Neural cell (in vitro differentiated cells): ENCODE measurements at regions not wholly inside any gene's neighbourhood (a gene's known extent, or its start where the extent isn't known, plus 50 kb on each side); places are given as distances from the start of the nearest gene placed in this dataset.

Source experiments
- H2AFZ ChIP-seq: fragments of 200-600, 300-800 bp; sonication (generic), shearing (Covaris generic); 2 replicates; pipeline ENCODE4 v1.6.0; 2014; ENCODE audit warnings: low read depth, mild to moderate bottlenecking, antibody characterized with exemption, low read length, moderate library complexity
- H3F3A ChIP-seq: fragments of 200-600 bp; shearing (Covaris generic); 2 replicates; pipeline ENCODE4 v1.6.1; 2016; ENCODE audit warnings: mild to moderate bottlenecking, moderate library complexity, mixed read lengths, antibody characterized with exemption, low read length; ENCODE audit not compliant: insufficient read depth, poor library complexity, severe bottlenecking
- H3K27ac ChIP-seq: fragments of 200-600, 300-800 bp; sonication (generic), shearing (Covaris generic); 2 replicates; pipeline ENCODE4 v1.5.1; 2014; ENCODE audit warnings: mild to moderate bottlenecking, low read length, moderate library complexity
- H3K27me3 ChIP-seq: fragments of 300-800, 200-600 bp; sonication (generic), shearing (Covaris generic); 2 replicates; pipeline ENCODE4 v1.6.0; 2014; ENCODE audit warnings: mild to moderate bottlenecking, low read depth, low read length, moderate library complexity; ENCODE audit not compliant: insufficient read depth
- H3K36me3 ChIP-seq: fragments of 300-800, 200-600 bp; sonication (generic), shearing (Covaris generic); 2 replicates; pipeline ENCODE4 v1.5.1; 2014; ENCODE audit warnings: mild to moderate bottlenecking, antibody characterized with exemption, low read length, moderate library complexity; ENCODE audit not compliant: insufficient read depth
- H3K4me2 ChIP-seq: fragments of 300-800, 200-600 bp; sonication (generic), shearing (Covaris generic); 2 replicates; pipeline ENCODE4 v1.6.0; 2014; ENCODE audit warnings: mild to moderate bottlenecking, low read length
- H3K4me3 ChIP-seq: fragments of 300-800, 200-600 bp; sonication (generic), shearing (Covaris generic); 2 replicates; pipeline ENCODE4 v1.5.1; 2014; ENCODE audit warnings: mild to moderate bottlenecking, low read length, moderate library complexity
- H3K79me2 ChIP-seq: fragments of 200-600 bp; shearing (Covaris generic); replicated peaks from 2 replicates; pipeline ENCODE4 v1.6.0; 2014; ENCODE audit warnings: mild to moderate bottlenecking, low read length, moderate library complexity; ENCODE audit not compliant: insufficient read depth
- H3K9ac ChIP-seq: fragments of 300-800, 200-600 bp; sonication (generic), shearing (Covaris generic); 2 replicates; pipeline ENCODE4 v1.6.1; 2016; ENCODE audit warnings: mild to moderate bottlenecking, low read length, mixed read lengths
- H3K9me2 ChIP-seq: fragments of 200-600 bp; shearing (Covaris generic); 2 replicates; pipeline ENCODE4 v1.6.1; 2016; ENCODE audit warnings: mild to moderate bottlenecking, low read length, mixed read lengths; ENCODE audit not compliant: insufficient read depth
- H3K9me3 ChIP-seq: fragments of 200-600, 300-800 bp; sonication (generic), shearing (Covaris generic); 2 replicates; pipeline ENCODE4 v1.6.1; 2016; ENCODE audit warnings: mild to moderate bottlenecking, mixed run types, low read length, moderate library complexity, mixed read lengths
- H4K20me1 ChIP-seq: fragments of 200-600 bp; shearing (Covaris generic); 2 replicates; pipeline ENCODE4 v1.6.1; 2016; ENCODE audit warnings: mild to moderate bottlenecking, mixed run types; ENCODE audit not compliant: insufficient read depth
- EP300 ChIP-seq: fragments of 450-650 bp; conservative IDR thresholded peaks from 2 replicates; pipeline ENCODE4 v1.6.1; 2014; ENCODE audit warnings: antibody characterized with exemption, mild to moderate bottlenecking, moderate library complexity; ENCODE audit not compliant: poor library complexity, severe bottlenecking
- EZH2 ChIP-seq: fragments of 200-600, 300-800 bp; shearing (Covaris generic), sonication (generic); IDR thresholded peaks from 2 replicates; pipeline ENCODE4 v1.6.1; 2014; ENCODE audit warnings: antibody characterized with exemption, low read length, borderline replicate concordance, mild to moderate bottlenecking; ENCODE audit not compliant: insufficient read depth, poor library complexity, severe bottlenecking
- MXI1 ChIP-seq: fragments of 450-650 bp; conservative IDR thresholded peaks from 2 replicates; pipeline ENCODE4 v1.6.1; 2014; ENCODE audit warnings: antibody characterized with exemption, mild to moderate bottlenecking; ENCODE audit not compliant: poor library complexity, severe bottlenecking
- POLR2AphosphoS5 ChIP-seq: IDR thresholded peaks from 2 replicates; pipeline ENCODE4 v1.6.1; 2012
- RAD21 ChIP-seq: fragments of 450-650 bp; conservative IDR thresholded peaks from 2 replicates; pipeline ENCODE4 v1.6.1; 2014; ENCODE audit warnings: antibody characterized with exemption, mild to moderate bottlenecking, moderate library complexity
- SMC3 ChIP-seq: fragments of 450-650 bp; conservative IDR thresholded peaks from 2 replicates; pipeline ENCODE4 v1.6.1; 2014; ENCODE audit warnings: antibody characterized with exemption, mild to moderate bottlenecking, moderate library complexity; ENCODE audit not compliant: poor library complexity
- TAF1 ChIP-seq: IDR thresholded peaks from 2 replicates; pipeline ENCODE4 v1.6.1; 2012; ENCODE audit warnings: low read depth
- TF ChIP-seq, protein P1 (sequence below): fragments of 450-650 bp; IDR thresholded peaks from 2 replicates; pipeline ENCODE4 v1.5.1; 2014; ENCODE audit warnings: antibody characterized with exemption, mild to moderate bottlenecking, moderate library complexity; ENCODE audit not compliant: poor library complexity, severe bottlenecking
- TF ChIP-seq, protein P2 (sequence below): IDR thresholded peaks from 2 replicates; pipeline ENCODE4 v1.6.1; 2012; ENCODE audit warnings: borderline replicate concordance

DNA sequence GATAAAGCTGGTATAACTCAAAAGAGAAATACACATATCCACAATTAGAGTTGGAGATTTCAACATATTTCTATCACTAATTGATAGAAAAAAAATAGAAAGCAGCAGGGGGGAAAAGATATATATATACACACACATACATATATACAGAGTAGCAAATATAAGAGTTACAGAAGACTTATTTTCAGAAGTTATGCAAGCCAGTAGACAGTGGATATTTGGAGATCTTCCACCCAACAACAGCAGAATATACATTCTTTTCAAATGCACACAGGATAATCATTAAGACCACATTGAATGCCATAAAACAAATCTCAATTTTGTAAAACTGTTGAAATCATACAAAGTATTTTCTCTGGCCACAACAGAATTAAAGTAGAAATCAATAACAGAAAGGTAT lies 192.8 kb downstream of the LACC1 start:
- no peaks in the 10 kb centered on the region for H3F3A ChIP-seq
- H3K9me3 ChIP-seq = no peaks in the 10 kb centered on the region
- H3K27ac ChIP-seq = no peak overlapping the region
- no peaks in the 10 kb centered on the region for H3K79me2 ChIP-seq
- no peak overlapping the region for H2AFZ ChIP-seq
- no peaks in the 10 kb centered on the region for H3K27me3 ChIP-seq
- no peak overlapping the region for H3K9ac ChIP-seq
- H3K4me2 ChIP-seq = no peak overlapping the region
- no peaks in the 10 kb centered on the region for H4K20me1 ChIP-seq
- TF ChIP-seq, protein P1, sequence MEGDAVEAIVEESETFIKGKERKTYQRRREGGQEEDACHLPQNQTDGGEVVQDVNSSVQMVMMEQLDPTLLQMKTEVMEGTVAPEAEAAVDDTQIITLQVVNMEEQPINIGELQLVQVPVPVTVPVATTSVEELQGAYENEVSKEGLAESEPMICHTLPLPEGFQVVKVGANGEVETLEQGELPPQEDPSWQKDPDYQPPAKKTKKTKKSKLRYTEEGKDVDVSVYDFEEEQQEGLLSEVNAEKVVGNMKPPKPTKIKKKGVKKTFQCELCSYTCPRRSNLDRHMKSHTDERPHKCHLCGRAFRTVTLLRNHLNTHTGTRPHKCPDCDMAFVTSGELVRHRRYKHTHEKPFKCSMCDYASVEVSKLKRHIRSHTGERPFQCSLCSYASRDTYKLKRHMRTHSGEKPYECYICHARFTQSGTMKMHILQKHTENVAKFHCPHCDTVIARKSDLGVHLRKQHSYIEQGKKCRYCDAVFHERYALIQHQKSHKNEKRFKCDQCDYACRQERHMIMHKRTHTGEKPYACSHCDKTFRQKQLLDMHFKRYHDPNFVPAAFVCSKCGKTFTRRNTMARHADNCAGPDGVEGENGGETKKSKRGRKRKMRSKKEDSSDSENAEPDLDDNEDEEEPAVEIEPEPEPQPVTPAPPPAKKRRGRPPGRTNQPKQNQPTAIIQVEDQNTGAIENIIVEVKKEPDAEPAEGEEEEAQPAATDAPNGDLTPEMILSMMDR = no peak
- no peak for TF ChIP-seq MXI1
- TF ChIP-seq, protein P2, sequence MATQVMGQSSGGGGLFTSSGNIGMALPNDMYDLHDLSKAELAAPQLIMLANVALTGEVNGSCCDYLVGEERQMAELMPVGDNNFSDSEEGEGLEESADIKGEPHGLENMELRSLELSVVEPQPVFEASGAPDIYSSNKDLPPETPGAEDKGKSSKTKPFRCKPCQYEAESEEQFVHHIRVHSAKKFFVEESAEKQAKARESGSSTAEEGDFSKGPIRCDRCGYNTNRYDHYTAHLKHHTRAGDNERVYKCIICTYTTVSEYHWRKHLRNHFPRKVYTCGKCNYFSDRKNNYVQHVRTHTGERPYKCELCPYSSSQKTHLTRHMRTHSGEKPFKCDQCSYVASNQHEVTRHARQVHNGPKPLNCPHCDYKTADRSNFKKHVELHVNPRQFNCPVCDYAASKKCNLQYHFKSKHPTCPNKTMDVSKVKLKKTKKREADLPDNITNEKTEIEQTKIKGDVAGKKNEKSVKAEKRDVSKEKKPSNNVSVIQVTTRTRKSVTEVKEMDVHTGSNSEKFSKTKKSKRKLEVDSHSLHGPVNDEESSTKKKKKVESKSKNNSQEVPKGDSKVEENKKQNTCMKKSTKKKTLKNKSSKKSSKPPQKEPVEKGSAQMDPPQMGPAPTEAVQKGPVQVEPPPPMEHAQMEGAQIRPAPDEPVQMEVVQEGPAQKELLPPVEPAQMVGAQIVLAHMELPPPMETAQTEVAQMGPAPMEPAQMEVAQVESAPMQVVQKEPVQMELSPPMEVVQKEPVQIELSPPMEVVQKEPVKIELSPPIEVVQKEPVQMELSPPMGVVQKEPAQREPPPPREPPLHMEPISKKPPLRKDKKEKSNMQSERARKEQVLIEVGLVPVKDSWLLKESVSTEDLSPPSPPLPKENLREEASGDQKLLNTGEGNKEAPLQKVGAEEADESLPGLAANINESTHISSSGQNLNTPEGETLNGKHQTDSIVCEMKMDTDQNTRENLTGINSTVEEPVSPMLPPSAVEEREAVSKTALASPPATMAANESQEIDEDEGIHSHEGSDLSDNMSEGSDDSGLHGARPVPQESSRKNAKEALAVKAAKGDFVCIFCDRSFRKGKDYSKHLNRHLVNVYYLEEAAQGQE = no peak
- no peak for TF ChIP-seq RAD21
- no peak for TF ChIP-seq SMC3
- TF ChIP-seq EZH2 = no peak
- TF ChIP-seq EP300 = no peak
- no peak for TF ChIP-seq TAF1
- TF ChIP-seq POLR2AphosphoS5 = no peak
- H3K36me3 ChIP-seq = no peaks in the 10 kb centered on the region
- H3K9me2 ChIP-seq = no peaks in the 10 kb centered on the region
- H3K4me3 ChIP-seq = no peak overlapping the region

DNA sequence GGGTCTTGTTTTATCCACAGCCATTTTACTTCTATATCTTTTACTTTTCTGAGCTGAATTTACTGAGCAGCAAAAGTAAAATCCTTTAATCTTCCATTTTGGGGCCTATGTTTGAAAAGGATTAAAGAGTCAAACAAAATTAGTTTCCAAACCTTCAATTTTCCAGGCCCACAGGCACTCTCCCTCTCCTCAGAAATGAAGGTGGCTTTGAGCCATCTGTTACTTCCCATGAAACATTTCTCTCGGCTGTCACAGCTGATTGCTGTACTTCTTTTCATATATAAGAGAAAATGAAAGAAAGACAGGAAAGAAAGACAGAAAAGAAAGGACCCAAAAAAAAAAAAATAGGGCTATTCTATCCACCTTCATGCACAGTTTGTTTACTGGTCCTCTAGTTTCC lies 194.9 kb downstream of the LACC1 start:
- Histone ChIP-seq H3K4me2 (no peak overlapping the region), H3K9me2 (no peaks in the 10 kb centered on the region), H3F3A (no peaks in the 10 kb centered on the region), H3K4me3 (no peak overlapping the region), H4K20me1 (no peaks in the 10 kb centered on the region), H3K27ac (no peak overlapping the region), H3K9me3 (no peaks in the 10 kb centered on the region), H3K27me3 (no peaks in the 10 kb centered on the region), H3K9ac (no peak overlapping the region), H3K36me3 (no peaks in the 10 kb centered on the region), H2AFZ (no peak overlapping the region), H3K79me2 (no peaks in the 10 kb centered on the region)
- TF ChIP-seq TAF1 (no peak), POLR2AphosphoS5 (no peak), RAD21 (no peak)

DNA sequence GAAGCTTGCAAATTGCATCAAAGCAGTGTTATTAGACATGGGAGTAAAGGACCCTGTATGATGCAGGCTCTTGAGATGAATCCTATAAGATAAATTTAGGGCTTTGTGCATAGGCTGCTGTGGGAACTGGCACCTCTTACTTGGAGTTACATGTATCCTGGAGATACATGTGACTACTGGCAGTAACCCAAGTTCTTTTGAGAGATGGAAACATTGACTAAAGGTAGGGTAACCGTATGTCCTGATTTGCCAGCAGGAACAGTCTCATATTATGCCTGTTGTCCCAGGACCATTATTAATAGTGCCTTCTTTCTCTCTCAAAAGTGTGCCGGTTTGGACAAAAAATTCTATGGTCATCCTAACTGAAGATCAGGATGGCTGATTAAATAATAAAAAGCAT lies 195.4 kb downstream of the LACC1 start:
- H3K9me3 ChIP-seq = no peaks in the 10 kb centered on the region
- no peak overlapping the region for H3K9ac ChIP-seq
- TF ChIP-seq MXI1 (no peak), EP300 (no peak), EZH2 (no peak), TAF1 (no peak), SMC3 (no peak), RAD21 (no peak), POLR2AphosphoS5 (no peak)
- TF ChIP-seq, protein P2 = no peak
- TF ChIP-seq, protein P1 = no peak
- H3K4me2 ChIP-seq = no peak overlapping the region
- no peaks in the 10 kb centered on the region for H3K36me3 ChIP-seq
- H3K9me2 ChIP-seq = no peaks in the 10 kb centered on the region
- no peak overlapping the region for H2AFZ ChIP-seq
- no peaks in the 10 kb centered on the region for H3F3A ChIP-seq
- no peak overlapping the region for H3K27ac ChIP-seq
- no peaks in the 10 kb centered on the region for H3K79me2 ChIP-seq
- H4K20me1 ChIP-seq = no peaks in the 10 kb centered on the region
- no peak overlapping the region for H3K4me3 ChIP-seq
- H3K27me3 ChIP-seq = no peaks in the 10 kb centered on the region
